Hepatocyte (in vitro differentiated cells): ENCODE measurements at regions not wholly inside any gene's neighbourhood (a gene's known extent, or its start where the extent isn't known, plus 50 kb on each side); places are given as distances from the start of the nearest gene placed in this dataset.

Experiments used
- DNase-seq: peaks from one replicate; pipeline ENCODE4 v3.0.0-alpha.2; 2016; ENCODE audit warnings: low spot score
- H2AFZ ChIP-seq: fragments of 200-600 bp; sonication (generic); 2 replicates; pipeline ENCODE4 v1.6.0; 2016; ENCODE audit warnings: antibody characterized with exemption, mild to moderate bottlenecking
- H3K27ac ChIP-seq: fragments of 200-600 bp; sonication (generic); 2 replicates; pipeline ENCODE4 v1.5.1; 2016; ENCODE audit warnings: mild to moderate bottlenecking
- H3K27me3 ChIP-seq: fragments of 200-600 bp; sonication (generic); 2 replicates; pipeline ENCODE4 v1.6.1; 2016
- H3K36me3 ChIP-seq: fragments of 200-600 bp; sonication (generic); replicated peaks from 2 replicates; pipeline ENCODE4 v1.5.1; 2016; ENCODE audit warnings: low read depth; ENCODE audit not compliant: insufficient read depth
- H3K4me1 ChIP-seq: fragments of 200-600 bp; sonication (generic); 2 replicates; pipeline ENCODE4 v1.5.1; 2016; ENCODE audit warnings: mild to moderate bottlenecking, moderate library complexity; ENCODE audit not compliant: insufficient read depth
- H3K4me2 ChIP-seq: fragments of 200-600 bp; sonication (generic); 2 replicates; pipeline ENCODE4 v1.6.0; 2016
- H3K4me3 ChIP-seq: fragments of 200-600 bp; sonication (generic); 2 replicates; pipeline ENCODE4 v1.5.1; 2016; ENCODE audit warnings: mild to moderate bottlenecking
- H3K79me2 ChIP-seq: fragments of 200-600 bp; sonication (generic); 2 replicates; pipeline ENCODE4 v1.6.0; 2017; ENCODE audit warnings: mild to moderate bottlenecking
- H3K9me2 ChIP-seq: fragments of 200-600 bp; sonication (generic); replicated peaks from 2 replicates; pipeline ENCODE4 v1.6.0; 2017; ENCODE audit warnings: mild to moderate bottlenecking; ENCODE audit not compliant: insufficient read depth
- H3K9me3 ChIP-seq: fragments of 200-600 bp; sonication (generic); 2 replicates; pipeline ENCODE4 v1.5.1; 2016; ENCODE audit warnings: low read depth, mild to moderate bottlenecking
- H4K20me1 ChIP-seq: fragments of 200-600 bp; sonication (generic); 2 replicates; pipeline ENCODE4 v1.6.0; 2016; ENCODE audit warnings: mild to moderate bottlenecking; ENCODE audit not compliant: insufficient read depth, poor library complexity, severe bottlenecking
- EZH2 ChIP-seq: fragments of 200-600 bp; sonication (generic); IDR thresholded peaks from 2 replicates; pipeline ENCODE4 v1.6.1; 2016; ENCODE audit warnings: antibody characterized with exemption, mild to moderate bottlenecking, borderline replicate concordance
- EZH2phosphoT487 ChIP-seq: fragments of 200-600 bp; sonication (generic); IDR thresholded peaks from one replicate; pipeline ENCODE4 v1.6.1; 2018; ENCODE audit warnings: antibody characterized with exemption, mild to moderate bottlenecking, low read depth, moderate library complexity; ENCODE audit not compliant: unreplicated experiment, severe bottlenecking
- WGBS: methylation state at CpG from one replicate; pipeline ENCODE4 v1.1.6; 2016; ENCODE audit warnings: low lambda C conversion rate; ENCODE audit errors: missing lambda C conversion rate; 5-methylcytosine and 5-hydroxymethylcytosine counted together
- TF ChIP-seq, protein P1 (sequence below): fragments of 200-600 bp; sonication (generic); IDR thresholded peaks from 2 replicates; pipeline ENCODE4 v1.5.1; 2016; ENCODE audit warnings: antibody characterized with exemption, mild to moderate bottlenecking; ENCODE audit not compliant: poor library complexity

GRCh38 chr12:87866578-87867292 lies 162.5 kb downstream of the C12orf50 start:
- Histone ChIP-seq H3K4me1 (no peaks in the 10 kb centered on the region), H2AFZ (no peak overlapping the region), H3K9me3 (no peaks in the 10 kb centered on the region), H4K20me1 (no peaks in the 10 kb centered on the region), H3K36me3 (no peaks in the 10 kb centered on the region), H3K27me3 (no peaks in the 10 kb centered on the region), H3K79me2 (no peaks in the 10 kb centered on the region), H3K4me3 (no peak overlapping the region), H3K9me2 (no peaks in the 10 kb centered on the region), H3K4me2 (no peak overlapping the region), H3K27ac (no peak overlapping the region)
- peak; percentile 21 for DNase-seq
- TF ChIP-seq, protein P1, sequence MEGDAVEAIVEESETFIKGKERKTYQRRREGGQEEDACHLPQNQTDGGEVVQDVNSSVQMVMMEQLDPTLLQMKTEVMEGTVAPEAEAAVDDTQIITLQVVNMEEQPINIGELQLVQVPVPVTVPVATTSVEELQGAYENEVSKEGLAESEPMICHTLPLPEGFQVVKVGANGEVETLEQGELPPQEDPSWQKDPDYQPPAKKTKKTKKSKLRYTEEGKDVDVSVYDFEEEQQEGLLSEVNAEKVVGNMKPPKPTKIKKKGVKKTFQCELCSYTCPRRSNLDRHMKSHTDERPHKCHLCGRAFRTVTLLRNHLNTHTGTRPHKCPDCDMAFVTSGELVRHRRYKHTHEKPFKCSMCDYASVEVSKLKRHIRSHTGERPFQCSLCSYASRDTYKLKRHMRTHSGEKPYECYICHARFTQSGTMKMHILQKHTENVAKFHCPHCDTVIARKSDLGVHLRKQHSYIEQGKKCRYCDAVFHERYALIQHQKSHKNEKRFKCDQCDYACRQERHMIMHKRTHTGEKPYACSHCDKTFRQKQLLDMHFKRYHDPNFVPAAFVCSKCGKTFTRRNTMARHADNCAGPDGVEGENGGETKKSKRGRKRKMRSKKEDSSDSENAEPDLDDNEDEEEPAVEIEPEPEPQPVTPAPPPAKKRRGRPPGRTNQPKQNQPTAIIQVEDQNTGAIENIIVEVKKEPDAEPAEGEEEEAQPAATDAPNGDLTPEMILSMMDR = peak; percentile 30
- TF ChIP-seq EZH2phosphoT487 = no peak
- TF ChIP-seq EZH2 = no peak
- 84% methylated on average over 3 of the region's 3 CpGs for WGBS

GRCh38 chr12:87861791-87862190 lies 167.4 kb downstream of the C12orf50 start:
- 65% methylated on average over 2 of the region's 2 CpGs for WGBS

DNA sequence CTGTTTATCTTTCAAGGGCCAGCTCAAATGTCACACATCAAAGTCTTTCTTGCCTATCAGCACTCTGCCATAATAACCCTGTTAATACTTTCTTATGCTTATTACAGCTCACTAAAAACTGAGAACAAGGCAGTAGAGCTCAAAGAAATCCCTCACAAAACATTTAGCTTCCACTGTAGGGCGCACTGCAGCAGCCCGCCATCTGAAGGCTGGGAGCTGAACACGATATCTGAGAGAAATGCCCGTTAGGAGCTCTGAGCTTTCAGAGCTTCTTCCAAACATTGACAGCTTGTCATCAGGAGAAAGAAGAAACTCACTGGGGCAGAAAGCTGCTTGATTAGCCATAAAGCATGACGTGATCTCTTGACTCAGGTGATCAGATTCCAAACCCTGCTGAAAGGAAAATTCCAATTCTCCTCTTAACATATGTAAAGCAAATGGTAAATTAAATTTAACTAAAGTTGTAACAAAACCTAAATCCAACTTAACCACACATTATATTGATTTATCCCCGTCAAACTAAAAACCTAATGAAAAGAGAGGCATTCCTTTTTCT lies 175.7 kb downstream of the C12orf50 start:
- WGBS = 67% methylated on average over 6 of the region's 6 CpGs
- H3K27me3 ChIP-seq = no peaks in the 10 kb centered on the region
- TF ChIP-seq, protein P1 = no peak
- TF ChIP-seq EZH2 (no peak), EZH2phosphoT487 (no peak)
- H3K9me3 ChIP-seq = no peaks in the 10 kb centered on the region
- no peak overlapping the region for H2AFZ ChIP-seq
- no peak overlapping the region for H3K4me2 ChIP-seq
- no peaks in the 10 kb centered on the region for H3K36me3 ChIP-seq
- DNase-seq = no peak
- no peak overlapping the region for H3K4me3 ChIP-seq
- no peak overlapping the region for H3K27ac ChIP-seq
- H3K79me2 ChIP-seq = no peaks in the 10 kb centered on the region
- H3K9me2 ChIP-seq = no peaks in the 10 kb centered on the region
- H3K4me1 ChIP-seq = no peaks in the 10 kb centered on the region
- no peaks in the 10 kb centered on the region for H4K20me1 ChIP-seq

More at GRCh38 chr12:87861791-87862190, 167.4 kb downstream of the C12orf50 start:
- Histone ChIP-seq H3K4me3 (no peak overlapping the region), H2AFZ (no peak overlapping the region), H3K79me2 (no peaks in the 10 kb centered on the region), H4K20me1 (no peaks in the 10 kb centered on the region), H3K36me3 (no peaks in the 10 kb centered on the region), H3K4me2 (no peak overlapping the region), H3K27me3 (no peaks in the 10 kb centered on the region), H3K9me2 (no peaks in the 10 kb centered on the region), H3K9me3 (no peaks in the 10 kb centered on the region), H3K27ac (no peak overlapping the region), H3K4me1 (no peaks in the 10 kb centered on the region)
- TF ChIP-seq EZH2phosphoT487 (no peak), EZH2 (no peak)
- TF ChIP-seq, protein P1 = no peak
- DNase-seq = no peak
